Neural cell (in vitro differentiated cells): ENCODE measurements at regions not wholly inside any gene's neighbourhood (a gene's known extent, or its start where the extent isn't known, plus 50 kb on each side); places are given as distances from the start of the nearest gene placed in this dataset.
"Not testable (repeated sequence)": the region's sequence is repeated elsewhere in the genome, so short reads cannot be mapped to it uniquely, and the experiment has no call there.

ENCODE experiments used
- H2AFZ ChIP-seq: fragments of 200-600, 300-800 bp; sonication (generic), shearing (Covaris generic); 2 replicates; pipeline ENCODE4 v1.6.0; 2014; ENCODE audit warnings: low read depth, mild to moderate bottlenecking, antibody characterized with exemption, low read length, moderate library complexity
- H3F3A ChIP-seq: fragments of 200-600 bp; shearing (Covaris generic); 2 replicates; pipeline ENCODE4 v1.6.1; 2016; ENCODE audit warnings: mild to moderate bottlenecking, moderate library complexity, mixed read lengths, antibody characterized with exemption, low read length; ENCODE audit not compliant: insufficient read depth, poor library complexity, severe bottlenecking
- H3K27ac ChIP-seq: fragments of 200-600, 300-800 bp; sonication (generic), shearing (Covaris generic); 2 replicates; pipeline ENCODE4 v1.5.1; 2014; ENCODE audit warnings: mild to moderate bottlenecking, low read length, moderate library complexity
- H3K27me3 ChIP-seq: fragments of 300-800, 200-600 bp; sonication (generic), shearing (Covaris generic); 2 replicates; pipeline ENCODE4 v1.6.0; 2014; ENCODE audit warnings: mild to moderate bottlenecking, low read depth, low read length, moderate library complexity; ENCODE audit not compliant: insufficient read depth
- H3K36me3 ChIP-seq: fragments of 300-800, 200-600 bp; sonication (generic), shearing (Covaris generic); 2 replicates; pipeline ENCODE4 v1.5.1; 2014; ENCODE audit warnings: mild to moderate bottlenecking, antibody characterized with exemption, low read length, moderate library complexity; ENCODE audit not compliant: insufficient read depth
- H3K4me2 ChIP-seq: fragments of 300-800, 200-600 bp; sonication (generic), shearing (Covaris generic); 2 replicates; pipeline ENCODE4 v1.6.0; 2014; ENCODE audit warnings: mild to moderate bottlenecking, low read length
- H3K4me3 ChIP-seq: fragments of 300-800, 200-600 bp; sonication (generic), shearing (Covaris generic); 2 replicates; pipeline ENCODE4 v1.5.1; 2014; ENCODE audit warnings: mild to moderate bottlenecking, low read length, moderate library complexity
- H3K79me2 ChIP-seq: fragments of 200-600 bp; shearing (Covaris generic); replicated peaks from 2 replicates; pipeline ENCODE4 v1.6.0; 2014; ENCODE audit warnings: mild to moderate bottlenecking, low read length, moderate library complexity; ENCODE audit not compliant: insufficient read depth
- H3K9ac ChIP-seq: fragments of 300-800, 200-600 bp; sonication (generic), shearing (Covaris generic); 2 replicates; pipeline ENCODE4 v1.6.1; 2016; ENCODE audit warnings: mild to moderate bottlenecking, low read length, mixed read lengths
- H3K9me2 ChIP-seq: fragments of 200-600 bp; shearing (Covaris generic); 2 replicates; pipeline ENCODE4 v1.6.1; 2016; ENCODE audit warnings: mild to moderate bottlenecking, low read length, mixed read lengths; ENCODE audit not compliant: insufficient read depth
- H3K9me3 ChIP-seq: fragments of 200-600, 300-800 bp; sonication (generic), shearing (Covaris generic); 2 replicates; pipeline ENCODE4 v1.6.1; 2016; ENCODE audit warnings: mild to moderate bottlenecking, mixed run types, low read length, moderate library complexity, mixed read lengths
- H4K20me1 ChIP-seq: fragments of 200-600 bp; shearing (Covaris generic); 2 replicates; pipeline ENCODE4 v1.6.1; 2016; ENCODE audit warnings: mild to moderate bottlenecking, mixed run types; ENCODE audit not compliant: insufficient read depth
- CTCF ChIP-seq: fragments of 450-650 bp; IDR thresholded peaks from 2 replicates; pipeline ENCODE4 v1.5.1; 2014; ENCODE audit warnings: antibody characterized with exemption, mild to moderate bottlenecking, moderate library complexity; ENCODE audit not compliant: poor library complexity, severe bottlenecking
- EP300 ChIP-seq: fragments of 450-650 bp; conservative IDR thresholded peaks from 2 replicates; pipeline ENCODE4 v1.6.1; 2014; ENCODE audit warnings: antibody characterized with exemption, mild to moderate bottlenecking, moderate library complexity; ENCODE audit not compliant: poor library complexity, severe bottlenecking
- EZH2 ChIP-seq: fragments of 200-600, 300-800 bp; shearing (Covaris generic), sonication (generic); IDR thresholded peaks from 2 replicates; pipeline ENCODE4 v1.6.1; 2014; ENCODE audit warnings: antibody characterized with exemption, low read length, borderline replicate concordance, mild to moderate bottlenecking; ENCODE audit not compliant: insufficient read depth, poor library complexity, severe bottlenecking
- MXI1 ChIP-seq: fragments of 450-650 bp; conservative IDR thresholded peaks from 2 replicates; pipeline ENCODE4 v1.6.1; 2014; ENCODE audit warnings: antibody characterized with exemption, mild to moderate bottlenecking; ENCODE audit not compliant: poor library complexity, severe bottlenecking
- POLR2AphosphoS5 ChIP-seq: IDR thresholded peaks from 2 replicates; pipeline ENCODE4 v1.6.1; 2012
- RAD21 ChIP-seq: fragments of 450-650 bp; conservative IDR thresholded peaks from 2 replicates; pipeline ENCODE4 v1.6.1; 2014; ENCODE audit warnings: antibody characterized with exemption, mild to moderate bottlenecking, moderate library complexity
- SMC3 ChIP-seq: fragments of 450-650 bp; conservative IDR thresholded peaks from 2 replicates; pipeline ENCODE4 v1.6.1; 2014; ENCODE audit warnings: antibody characterized with exemption, mild to moderate bottlenecking, moderate library complexity; ENCODE audit not compliant: poor library complexity
- TAF1 ChIP-seq: IDR thresholded peaks from 2 replicates; pipeline ENCODE4 v1.6.1; 2012; ENCODE audit warnings: low read depth
- TF ChIP-seq, protein P1 (sequence below): IDR thresholded peaks from 2 replicates; pipeline ENCODE4 v1.6.1; 2012; ENCODE audit warnings: borderline replicate concordance

DNA sequence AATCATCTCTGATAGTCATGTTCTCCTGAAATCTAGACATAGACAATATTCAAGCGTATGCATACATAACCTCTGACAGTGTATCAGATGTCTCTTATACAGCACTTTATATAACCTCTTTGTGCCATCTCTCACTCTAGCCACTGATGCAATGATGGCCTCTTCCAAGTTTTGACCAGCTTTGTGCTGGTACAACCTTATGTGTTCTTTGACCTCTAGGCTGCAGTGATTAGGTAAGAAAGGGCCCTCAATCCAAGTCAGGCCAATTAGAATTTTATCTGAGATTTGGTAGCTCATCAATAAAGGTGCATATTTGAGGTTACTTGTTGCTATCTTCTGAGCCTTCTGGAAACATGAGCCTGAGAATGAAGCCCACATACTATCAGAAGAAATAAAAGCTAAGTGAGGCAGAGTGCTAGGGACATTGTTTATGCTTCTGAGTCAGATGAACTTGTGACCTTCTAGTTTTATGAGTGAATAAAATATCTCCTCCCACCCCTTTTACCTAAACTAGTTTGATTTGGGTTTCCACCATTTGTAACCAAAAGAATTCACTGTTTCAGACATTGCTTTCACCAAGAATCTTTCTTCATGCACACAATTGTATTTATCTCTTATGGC is 283.2 kb upstream of the SUCLG2 start:
- Histone ChIP-seq H3K4me2 (no peak overlapping the region), H3K27ac (no peak overlapping the region), H4K20me1 (no peaks in the 10 kb centered on the region), H2AFZ (no peak overlapping the region), H3K9me2 (no peaks in the 10 kb centered on the region), H3K27me3 (no peaks in the 10 kb centered on the region), H3K4me3 (no peak overlapping the region), H3K9me3 (no peaks in the 10 kb centered on the region), H3F3A (no peaks in the 10 kb centered on the region), H3K36me3 (no peaks in the 10 kb centered on the region), H3K9ac (no peak overlapping the region), H3K79me2 (peaks cover 3% of the 10 kb centered on the region)
- TF ChIP-seq SMC3 (no peak), EZH2 (no peak), TAF1 (no peak), RAD21 (no peak), CTCF (no peak), MXI1 (no peak), POLR2AphosphoS5 (no peak), EP300 (no peak)
- TF ChIP-seq, protein P1, sequence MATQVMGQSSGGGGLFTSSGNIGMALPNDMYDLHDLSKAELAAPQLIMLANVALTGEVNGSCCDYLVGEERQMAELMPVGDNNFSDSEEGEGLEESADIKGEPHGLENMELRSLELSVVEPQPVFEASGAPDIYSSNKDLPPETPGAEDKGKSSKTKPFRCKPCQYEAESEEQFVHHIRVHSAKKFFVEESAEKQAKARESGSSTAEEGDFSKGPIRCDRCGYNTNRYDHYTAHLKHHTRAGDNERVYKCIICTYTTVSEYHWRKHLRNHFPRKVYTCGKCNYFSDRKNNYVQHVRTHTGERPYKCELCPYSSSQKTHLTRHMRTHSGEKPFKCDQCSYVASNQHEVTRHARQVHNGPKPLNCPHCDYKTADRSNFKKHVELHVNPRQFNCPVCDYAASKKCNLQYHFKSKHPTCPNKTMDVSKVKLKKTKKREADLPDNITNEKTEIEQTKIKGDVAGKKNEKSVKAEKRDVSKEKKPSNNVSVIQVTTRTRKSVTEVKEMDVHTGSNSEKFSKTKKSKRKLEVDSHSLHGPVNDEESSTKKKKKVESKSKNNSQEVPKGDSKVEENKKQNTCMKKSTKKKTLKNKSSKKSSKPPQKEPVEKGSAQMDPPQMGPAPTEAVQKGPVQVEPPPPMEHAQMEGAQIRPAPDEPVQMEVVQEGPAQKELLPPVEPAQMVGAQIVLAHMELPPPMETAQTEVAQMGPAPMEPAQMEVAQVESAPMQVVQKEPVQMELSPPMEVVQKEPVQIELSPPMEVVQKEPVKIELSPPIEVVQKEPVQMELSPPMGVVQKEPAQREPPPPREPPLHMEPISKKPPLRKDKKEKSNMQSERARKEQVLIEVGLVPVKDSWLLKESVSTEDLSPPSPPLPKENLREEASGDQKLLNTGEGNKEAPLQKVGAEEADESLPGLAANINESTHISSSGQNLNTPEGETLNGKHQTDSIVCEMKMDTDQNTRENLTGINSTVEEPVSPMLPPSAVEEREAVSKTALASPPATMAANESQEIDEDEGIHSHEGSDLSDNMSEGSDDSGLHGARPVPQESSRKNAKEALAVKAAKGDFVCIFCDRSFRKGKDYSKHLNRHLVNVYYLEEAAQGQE, result no peak

- H3K9ac ChIP-seq, H3K27me3 ChIP-seq, H4K20me1 ChIP-seq, H3F3A ChIP-seq, H3K9me2 ChIP-seq, H3K36me3 ChIP-seq, H3K4me2 ChIP-seq, H2AFZ ChIP-seq, H3K9me3 ChIP-seq, H3K4me3 ChIP-seq, H3K27ac ChIP-seq, H3K79me2 ChIP-seq: not testable (repeated sequence)
These were observed 276.0 kb upstream of the SUCLG2 start for GRCh38 chr3:67930394-67930793.

DNA sequence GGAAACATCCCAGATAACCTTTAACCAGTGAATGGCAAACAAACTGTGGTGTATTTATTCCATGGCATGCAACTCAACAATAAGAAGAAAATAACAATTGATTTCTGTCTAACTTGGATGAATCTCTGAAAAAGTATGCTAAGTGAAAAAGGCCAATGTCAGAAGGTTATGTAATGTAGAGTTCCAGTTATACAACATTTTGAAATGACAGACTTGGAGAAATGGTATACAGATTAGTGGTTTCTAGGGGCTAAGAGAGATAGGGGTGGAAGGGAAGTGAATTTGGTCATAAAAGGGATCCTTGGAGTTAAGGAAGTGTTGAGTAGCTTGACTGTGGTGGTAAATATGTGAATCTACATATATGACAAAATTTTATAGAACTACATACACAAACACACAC is 269.4 kb upstream of the SUCLG2 start:
- H3K4me2 ChIP-seq, result no peak overlapping the region
- H3K79me2 ChIP-seq, result no peaks in the 10 kb centered on the region
- no peaks in the 10 kb centered on the region for H3K36me3 ChIP-seq
- no peak overlapping the region for H3K27ac ChIP-seq
- H3K9me3 ChIP-seq, result no peaks in the 10 kb centered on the region
- no peak overlapping the region for H2AFZ ChIP-seq
- H3K9ac ChIP-seq, result no peak overlapping the region
- no peak overlapping the region for H3K4me3 ChIP-seq
- H4K20me1 ChIP-seq, result no peaks in the 10 kb centered on the region
- TF ChIP-seq POLR2AphosphoS5, result no peak
- TF ChIP-seq SMC3, result no peak
- TF ChIP-seq TAF1, result no peak
- TF ChIP-seq EZH2, result no peak
- TF ChIP-seq EP300, result no peak
- TF ChIP-seq RAD21, result no peak
- no peak for TF ChIP-seq CTCF
- TF ChIP-seq, protein P1, result no peak
- no peak for TF ChIP-seq MXI1
- no peaks in the 10 kb centered on the region for H3K9me2 ChIP-seq
- H3F3A ChIP-seq, result no peaks in the 10 kb centered on the region
- no peaks in the 10 kb centered on the region for H3K27me3 ChIP-seq
